HepG2 (cell line): ENCODE measurements at regions not wholly inside any gene's neighbourhood (a gene's known extent, or its start where the extent isn't known, plus 50 kb on each side); places are given as distances from the start of the nearest gene placed in this dataset.
A peak's percentile ranks its signal among the peaks of the same experiment; 100 is the strongest.

Experiments used
- BHLHE40 ChIP-seq: IDR thresholded peaks from 2 replicates; pipeline ENCODE4 v1.6.1; 2011; ENCODE audit warnings: low read length, improper control_type of control experiment
- BORCS8-MEF2B ChIP-seq: sonication (generic); formaldehyde crosslinking; IDR thresholded peaks from 2 replicates; pipeline ENCODE4 v1.8.0; 2022; ENCODE audit warnings: mild to moderate bottlenecking, missing genetic modification reagents
- CBX1 ChIP-seq: IDR thresholded peaks from one replicate; pipeline ENCODE4 v1.6.1; 2016; ENCODE audit warnings: antibody characterized with exemption, low read depth
- DBP ChIP-seq: sonication (generic); formaldehyde crosslinking; IDR thresholded peaks from 2 replicates; pipeline ENCODE4 v1.4.0; 2020; ENCODE audit warnings: missing genetic modification reagents; ENCODE audit errors: not compliant biosample characterization
- HDAC2 ChIP-seq: sonication (generic); formaldehyde crosslinking; IDR thresholded peaks from 2 replicates; pipeline ENCODE4 v1.4.0; 2020; ENCODE audit warnings: missing genetic modification reagents
- HNF4A ChIP-seq: sonication (generic); formaldehyde crosslinking; IDR thresholded peaks from 2 replicates; pipeline ENCODE4 v1.4.0; 2020; ENCODE audit warnings: missing genetic modification reagents
- NAIF1 ChIP-seq: sonication (generic); formaldehyde crosslinking; IDR thresholded peaks from 2 replicates; pipeline ENCODE4 v1.5.0; 2020; ENCODE audit warnings: mild to moderate bottlenecking, missing genetic modification reagents, borderline replicate concordance
- NR2C2 ChIP-seq: sonication (generic); formaldehyde crosslinking; IDR thresholded peaks from 2 replicates; pipeline ENCODE4 v1.4.0; 2020; ENCODE audit warnings: missing genetic modification reagents, mild to moderate bottlenecking, moderate library complexity, borderline replicate concordance
- PRPF4 ChIP-seq: fragments of 200-400 bp; formaldehyde crosslinking; IDR thresholded peaks from 2 replicates; pipeline ENCODE4 v1.6.1; 2016; ENCODE audit warnings: low read length, low read depth; ENCODE audit not compliant: poor library complexity, severe bottlenecking
- RFX1 ChIP-seq: fragments of 450-650 bp; IDR thresholded peaks from 2 replicates; pipeline ENCODE4 v1.6.1; 2017
- SNAPC5 ChIP-seq: sonication (generic); formaldehyde crosslinking; IDR thresholded peaks from 2 replicates; pipeline ENCODE4 v1.8.1; 2023; ENCODE audit warnings: mild to moderate bottlenecking, missing genetic modification reagents, borderline replicate concordance
- ZBTB42 ChIP-seq: sonication (generic); formaldehyde crosslinking; IDR thresholded peaks from 2 replicates; pipeline ENCODE4 v1.5.0; 2020; ENCODE audit warnings: mild to moderate bottlenecking, missing genetic modification reagents
- ZBTB7B ChIP-seq: sonication (generic); formaldehyde crosslinking; IDR thresholded peaks from 2 replicates; pipeline ENCODE4 v1.4.0; 2020; ENCODE audit warnings: missing genetic modification reagents
- ZNF235 ChIP-seq: sonication (generic); formaldehyde crosslinking; IDR thresholded peaks from 2 replicates; pipeline ENCODE4 v1.8.1; 2023; ENCODE audit warnings: mild to moderate bottlenecking, missing genetic modification reagents, borderline replicate concordance
- ZNF274 ChIP-seq: sonication (generic); formaldehyde crosslinking; IDR thresholded peaks from 2 replicates; pipeline ENCODE4 v1.5.1; 2020; ENCODE audit warnings: mild to moderate bottlenecking, missing genetic modification reagents
- ZNF280D ChIP-seq: sonication (generic); formaldehyde crosslinking; IDR thresholded peaks from 2 replicates; pipeline ENCODE4 v1.5.1; 2020; ENCODE audit warnings: mild to moderate bottlenecking, missing genetic modification reagents
- ZNF382 ChIP-seq: sonication (generic); formaldehyde crosslinking; IDR thresholded peaks from 2 replicates; pipeline ENCODE4 v1.5.0; 2020; ENCODE audit warnings: missing genetic modification reagents, mild to moderate bottlenecking, borderline replicate concordance
- ZNF549 ChIP-seq: sonication (generic); formaldehyde crosslinking; IDR thresholded peaks from 2 replicates; pipeline ENCODE4 v1.5.0; 2020; ENCODE audit warnings: missing genetic modification reagents
- ZNF761 ChIP-seq: sonication (generic); formaldehyde crosslinking; conservative IDR thresholded peaks from 2 replicates; pipeline ENCODE4 v1.4.0; 2020; ENCODE audit warnings: mild to moderate bottlenecking, missing genetic modification reagents
- ZNF850 ChIP-seq: sonication (generic); formaldehyde crosslinking; conservative IDR thresholded peaks from 2 replicates; pipeline ENCODE4 v1.9.0; 2021; ENCODE audit warnings: mild to moderate bottlenecking, missing genetic modification reagents
- ZSCAN20 ChIP-seq: sonication (generic); formaldehyde crosslinking; IDR thresholded peaks from 2 replicates; pipeline ENCODE4 v1.4.0; 2020; ENCODE audit warnings: missing genetic modification reagents, mild to moderate bottlenecking, borderline replicate concordance

GRCh38 chr1:86811142-86811924, 102.6 kb downstream of the SELENOF start (continued):
- TF ChIP-seq ZNF280D (CRISPR knock-in tag) = no peak
- TF ChIP-seq NAIF1 (CRISPR knock-in tag) = no peak
- TF ChIP-seq ZBTB42 = no peak
- peak; percentile 29; the same call in 1 of the 2 replicates for TF ChIP-seq NR2C2 (CRISPR knock-in tag)
- TF ChIP-seq ZNF274 = no peak
- TF ChIP-seq HDAC2 (CRISPR knock-in tag) = peak; percentile 40; the same call in 1 of the 2 replicates
- no peak for TF ChIP-seq DBP (CRISPR knock-in tag)
- TF ChIP-seq PRPF4 = no peak
- no peak for TF ChIP-seq ZNF850
- TF ChIP-seq ZNF382 (CRISPR knock-in tag) = no peak
- TF ChIP-seq ZNF549 = no peak
- TF ChIP-seq CBX1 = no peak
- no peak for TF ChIP-seq BHLHE40
- peak; percentile 76 for TF ChIP-seq HNF4A (CRISPR knock-in tag)
- TF ChIP-seq SNAPC5 = no peak
- no peak for TF ChIP-seq RFX1
- no peak for TF ChIP-seq ZNF235
- TF ChIP-seq BORCS8-MEF2B (CRISPR knock-in tag) = no peak
- TF ChIP-seq ZSCAN20 = no peak
- TF ChIP-seq ZNF761 (CRISPR knock-in tag) = no peak
- TF ChIP-seq ZBTB7B (CRISPR knock-in tag) = peak; percentile 54; the same call in 1 of the 2 replicates
